ENCODE measurements at regions not wholly inside any gene's neighbourhood (a gene's known extent, or its start where the extent isn't known, plus 50 kb on each side); places are given as distances from the start of the nearest gene placed in this dataset.

GRCh38 chr5:100142607-100143006 lies 392.6 kb upstream of the FAM174A start:
- Histone ChIP-seq H2AFZ (ENCODE audit: low read depth, low read length, poor library complexity, severe bottlenecking) (no peak overlapping the region), H3K4me1 (ENCODE audit: control insufficient read depth in 1 of 2, insufficient read depth in 2 of 2, low read length in 2 of 2) (no peaks in the 10 kb centered on the region), H3K79me2 (ENCODE audit: insufficient read depth, low read length) (no peaks in the 10 kb centered on the region), H3K4me3 (replicated peaks in 1 of 2; ENCODE audit: low read depth in 1 of 2, low read length in 2 of 2) (no peak overlapping the region), H3K9me2 (ENCODE audit: insufficient read depth) (no peaks in the 10 kb centered on the region), H3K9ac (ENCODE audit: low read length) (no peak overlapping the region), H3K27ac (ENCODE audit: low read depth, low read length) (no peak overlapping the region), H3K27me3 (ENCODE audit: insufficient read depth, low read length) (no peaks in the 10 kb centered on the region), H3K36me3 (ENCODE audit: control insufficient read depth in 1 of 2, insufficient read depth in 2 of 2, low read length in 2 of 2) (no peaks in the 10 kb centered on the region), H3K4me2 (ENCODE audit: low read length) (no peak overlapping the region), H3K9me3 (ENCODE audit: control insufficient read depth in 1 of 2, insufficient read depth in 1 of 2, low read depth in 1 of 2, low read length in 2 of 2) (no peaks in the 10 kb centered on the region), H4K20me1 (ENCODE audit: insufficient read depth) (no peaks in the 10 kb centered on the region)
- DNase-seq (ENCODE audit: low read depth, low spot score): no peak
- no peak for ATAC-seq
- ChIA-PET RAD21 (ENCODE audit: low non-redundant PET in 1 of 2, low total read pairs in 2 of 2, uncharacterized antibody in 2 of 2, unreplicated experiment in 2 of 2) (no interaction called here), CTCF (no interaction called here), POLR2A (no interaction called here)
- intact Hi-C loops (cut with micrococcal nuclease): no loop called here
- BruUV-seq (replicated peaks): no TSS peak
- no peak for TF ChIP-seq SP1 (IDR thresholded peaks at IDR 0.05; ENCODE audit: low read depth)
- no peak for TF ChIP-seq POLR2AphosphoS5 (IDR thresholded peaks at IDR 0.05; ENCODE audit: low read depth, low read length)
- no peak for TF ChIP-seq FOSL1 (IDR thresholded peaks at IDR 0.05; ENCODE audit: low read depth)
- no peak for TF ChIP-seq REST (IDR thresholded peaks at IDR 0.05; ENCODE audit: low read depth)
- no peak for TF ChIP-seq EZH2 (IDR thresholded peaks at IDR 0.05)
- no peak for TF ChIP-seq ZFX (IDR thresholded peaks at IDR 0.05)
- TF ChIP-seq ZBTB33 (IDR thresholded peaks at IDR 0.05; ENCODE audit: extremely low read depth, insufficient replicate concordance, low read length): no peak
- TF ChIP-seq EZH2phosphoT487 (IDR thresholded peaks at IDR 0.05; ENCODE audit: borderline replicate concordance): no peak
- TF ChIP-seq JUND (IDR thresholded peaks at IDR 0.05): no peak
- TF ChIP-seq YY1 (IDR thresholded peaks at IDR 0.05; ENCODE audit: extremely low read depth, insufficient replicate concordance, low read depth, low read length): no peak
